ENCODE measurements at regions not wholly inside any gene's neighbourhood (a gene's known extent, or its start where the extent isn't known, plus 50 kb on each side); places are given as distances from the start of the nearest gene placed in this dataset.

DNA sequence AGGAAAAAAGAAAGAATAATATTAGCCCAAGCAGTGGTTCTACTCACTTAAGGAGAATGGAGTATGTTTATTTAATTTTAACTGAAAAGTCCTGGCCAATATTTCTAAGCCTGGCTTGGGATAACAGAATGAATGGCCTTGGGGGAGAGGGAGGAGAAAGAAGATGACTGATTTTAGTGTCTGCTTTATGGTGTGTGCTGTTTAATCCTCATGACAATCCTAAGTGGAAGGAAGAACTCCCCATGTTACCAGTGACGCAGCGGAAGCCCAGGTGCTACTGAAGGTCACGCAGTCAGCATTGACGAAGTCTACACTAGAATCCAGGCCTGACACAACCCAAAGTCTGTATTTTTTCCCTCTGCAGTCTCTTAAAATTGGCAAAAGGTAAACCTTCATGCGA, 50.5 kb downstream of the PALM2AKAP2 start:
- DNase-seq (ENCODE audit: low spot score): no peak

DNA sequence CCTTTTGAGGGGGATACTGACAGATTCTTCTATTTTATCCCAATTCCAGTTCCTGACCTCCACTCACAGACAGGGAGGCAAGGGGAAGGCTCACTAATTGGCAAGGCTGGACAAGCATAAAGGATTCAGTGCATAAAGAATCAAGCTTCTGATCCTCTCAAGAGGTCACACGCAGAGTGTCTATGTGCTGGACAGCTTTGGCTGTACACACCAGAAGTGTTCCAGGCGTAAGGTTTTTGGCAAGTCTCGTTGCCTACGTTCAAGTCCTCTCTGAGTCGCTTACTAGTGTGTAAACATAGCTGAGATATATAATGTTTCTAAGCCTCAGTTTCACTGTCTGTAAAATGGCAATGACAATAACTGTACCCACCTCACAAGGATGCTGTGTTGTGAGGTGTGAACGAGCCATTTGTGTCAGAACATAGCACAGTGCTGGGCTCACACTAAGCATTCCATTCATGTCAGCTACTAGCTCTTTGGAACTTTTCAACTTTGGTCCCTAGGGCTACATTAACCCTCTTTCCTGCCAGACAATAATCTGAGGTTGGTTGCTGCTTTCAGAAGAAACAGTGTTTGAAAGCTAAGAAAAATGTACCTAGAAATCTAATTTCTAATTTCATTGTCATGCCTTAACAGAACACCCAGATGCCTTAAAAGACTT, 52.1 kb downstream of the PALM2AKAP2 start:
- DNase-seq (ENCODE audit: low spot score): no peak

DNA sequence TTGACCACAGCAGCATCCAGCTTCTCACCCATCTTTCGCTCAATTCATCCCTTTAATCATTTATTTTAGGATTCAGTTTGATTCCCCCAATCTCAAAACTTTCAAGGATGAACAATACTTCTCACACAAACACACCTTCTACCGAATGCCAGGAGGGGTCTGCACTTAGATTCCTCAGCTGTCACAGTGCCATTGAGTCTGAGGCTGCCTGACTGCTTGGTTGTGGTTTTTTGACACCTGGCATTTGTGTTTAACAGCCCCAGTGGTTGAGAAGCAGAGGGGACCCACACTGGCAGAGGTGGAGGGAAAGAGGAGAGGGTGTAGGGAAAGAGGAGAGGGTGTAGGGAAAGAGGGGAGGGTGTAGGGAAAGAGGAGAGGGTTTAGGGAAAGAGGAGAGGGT, 54.9 kb downstream of the PALM2AKAP2 start:
- no peak for DNase-seq (ENCODE audit: low spot score)

DNA sequence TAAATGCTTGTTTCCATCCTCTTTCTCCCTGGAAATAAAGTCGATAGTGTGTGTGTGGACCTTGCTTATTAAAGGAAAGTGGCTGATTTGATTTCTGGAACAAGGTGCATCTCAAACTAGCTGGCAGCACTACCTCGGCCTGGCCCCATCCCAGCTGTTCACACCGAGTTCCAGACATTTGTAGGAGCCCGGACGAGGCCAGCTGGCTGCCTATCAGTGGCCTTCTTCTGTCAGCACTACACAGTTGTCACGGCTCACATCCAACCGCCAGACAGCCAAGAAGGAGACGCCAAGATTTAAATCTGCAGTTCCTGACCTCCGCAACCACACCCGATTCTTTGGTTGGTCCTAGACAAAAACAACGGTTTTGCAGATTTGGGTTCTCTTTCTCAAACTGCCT, 63.6 kb downstream of the PALM2AKAP2 start:
- DNase-seq (ENCODE audit: low spot score): peak; percentile 85

DNA sequence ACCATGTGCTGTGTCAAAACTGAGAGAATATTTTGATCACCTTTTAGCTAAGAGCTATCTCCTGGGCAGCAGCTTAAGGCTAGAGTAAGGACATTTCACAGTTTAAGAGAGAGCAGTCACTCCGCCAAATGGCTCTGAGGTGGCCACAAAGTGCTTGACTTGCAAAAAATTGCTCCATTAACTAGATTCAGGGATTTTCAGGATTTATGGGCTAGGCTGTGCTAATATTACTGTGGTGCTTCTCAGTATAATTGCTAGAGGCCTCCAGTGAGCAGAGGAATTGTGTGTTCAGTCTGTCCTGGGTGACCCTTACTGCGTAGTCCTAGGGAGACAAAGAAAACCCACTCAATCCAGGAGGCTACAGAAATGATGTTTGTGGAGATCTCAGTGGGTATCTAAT, 65.2 kb downstream of the PALM2AKAP2 start:
- DNase-seq (ENCODE audit: low spot score): no peak

DNA sequence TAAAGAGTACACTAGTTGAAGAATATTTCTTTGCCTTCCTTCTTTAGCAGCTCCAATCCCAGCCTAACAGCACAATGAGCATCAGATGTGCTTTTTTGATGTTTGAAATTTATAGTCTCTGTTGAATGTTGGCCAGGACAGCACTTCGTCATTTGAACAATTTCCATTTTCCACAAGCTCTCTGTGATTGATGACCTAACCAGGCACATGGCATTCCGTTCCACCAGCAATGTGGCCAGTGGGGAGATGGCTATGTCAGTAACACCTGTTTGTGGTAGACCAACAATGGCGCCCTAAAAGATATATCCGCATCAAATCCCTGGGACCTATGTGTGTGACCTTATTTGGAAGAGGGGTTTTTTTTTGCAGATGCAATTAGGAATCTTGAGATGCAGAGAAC, 66.8 kb downstream of the PALM2AKAP2 start:
- DNase-seq (ENCODE audit: low spot score): no peak

DNA sequence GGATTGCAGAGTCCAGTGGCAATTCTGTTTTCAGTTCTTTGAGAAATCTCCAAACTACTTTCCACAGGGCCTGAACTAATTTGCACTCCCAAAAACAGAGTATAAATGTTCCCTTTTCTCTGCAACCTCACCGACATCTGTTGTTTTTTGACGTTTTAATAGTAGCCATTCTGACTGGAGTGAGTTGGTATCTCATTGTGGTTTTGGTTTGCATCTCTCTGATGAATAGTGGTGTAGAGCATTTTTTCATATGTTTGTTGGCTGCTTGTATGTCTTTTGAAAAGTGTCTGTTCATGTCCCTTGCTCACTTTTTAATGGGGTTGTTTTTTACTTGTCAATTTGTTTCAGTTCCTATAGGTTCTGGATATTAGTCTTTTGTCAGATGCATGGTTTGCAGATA, 72.6 kb downstream of the PALM2AKAP2 start:
- DNase-seq (ENCODE audit: low spot score): no peak

DNA sequence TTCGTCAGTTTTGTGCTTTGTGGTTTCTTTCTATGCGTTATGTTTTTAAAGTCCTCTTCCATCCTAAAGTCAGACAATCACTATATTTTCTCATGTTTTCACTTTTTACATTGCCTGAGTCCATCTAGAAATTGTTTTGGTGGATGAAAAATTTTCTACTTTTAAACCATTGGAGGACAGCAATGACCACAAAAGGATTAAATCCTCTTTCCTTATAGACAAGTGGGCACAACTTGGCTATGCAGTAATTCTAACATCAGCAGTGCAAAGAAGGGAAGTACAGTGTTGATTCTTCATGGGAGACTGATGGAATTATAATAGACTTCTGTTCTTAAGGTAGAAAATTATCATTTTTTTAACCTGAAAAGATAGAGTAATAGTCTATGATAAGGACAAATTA, 75.5 kb downstream of the PALM2AKAP2 start:
- DNase-seq (ENCODE audit: low spot score): no peak

DNA sequence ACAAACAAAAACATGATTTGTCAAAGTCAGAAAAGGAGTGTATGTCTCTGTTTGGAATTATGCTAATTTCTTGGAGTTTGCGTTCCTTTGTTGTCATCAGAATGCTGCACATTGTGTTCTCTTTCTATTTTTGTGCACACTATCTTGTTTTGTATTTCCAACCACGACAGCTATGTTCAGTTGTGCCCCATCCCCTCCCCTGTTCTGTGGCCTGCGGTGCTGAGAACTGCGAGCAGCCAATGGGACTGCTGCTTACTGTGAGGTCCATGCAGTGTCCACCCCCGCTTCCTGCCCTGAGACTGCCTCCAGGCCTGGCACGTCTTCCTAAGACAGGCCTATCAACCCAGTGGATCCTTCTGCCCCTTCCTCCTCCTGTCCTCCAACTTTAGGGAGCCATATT, 76.8 kb downstream of the PALM2AKAP2 start:
- DNase-seq (ENCODE audit: low spot score): no peak

DNA sequence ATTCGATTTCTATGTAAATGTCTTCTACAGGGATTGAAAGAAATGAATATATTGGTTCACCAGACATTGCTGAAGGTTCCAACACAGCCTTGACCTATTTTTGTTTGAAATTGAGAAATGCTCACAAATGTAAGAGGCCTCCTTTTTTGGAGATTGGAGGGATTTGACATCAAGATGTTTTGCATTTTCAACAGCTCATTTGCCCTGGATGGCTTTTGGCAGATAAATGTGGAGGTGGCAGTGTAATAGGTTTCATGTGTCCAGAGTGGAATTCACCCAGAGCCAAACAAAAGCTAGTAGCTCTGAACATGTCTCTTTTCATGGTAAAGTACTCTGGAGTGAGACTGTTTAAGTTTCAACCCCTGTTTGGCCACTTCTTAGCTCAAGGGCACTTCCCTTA, 77.3 kb downstream of the PALM2AKAP2 start:
- no peak for DNase-seq (ENCODE audit: low spot score)

DNA sequence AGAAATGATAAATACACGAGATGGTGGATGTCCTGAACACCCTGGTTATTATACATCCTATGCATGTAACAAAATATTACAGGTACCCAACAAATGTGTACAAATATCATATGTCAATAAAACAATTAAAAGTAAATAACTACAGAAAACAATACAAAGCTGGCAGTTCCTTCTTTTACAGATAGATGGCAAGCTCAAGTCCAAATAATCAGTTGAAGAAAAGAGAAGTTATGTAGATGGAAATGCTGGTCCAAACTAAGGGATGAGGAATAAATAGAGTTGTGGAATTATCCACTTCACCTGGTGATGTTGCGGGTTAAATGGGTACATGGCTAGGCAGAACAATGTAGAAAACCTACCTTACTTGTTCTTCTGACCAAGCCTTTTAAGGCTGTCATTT, 79.4 kb downstream of the PALM2AKAP2 start:
- no peak for DNase-seq (ENCODE audit: low spot score)

DNA sequence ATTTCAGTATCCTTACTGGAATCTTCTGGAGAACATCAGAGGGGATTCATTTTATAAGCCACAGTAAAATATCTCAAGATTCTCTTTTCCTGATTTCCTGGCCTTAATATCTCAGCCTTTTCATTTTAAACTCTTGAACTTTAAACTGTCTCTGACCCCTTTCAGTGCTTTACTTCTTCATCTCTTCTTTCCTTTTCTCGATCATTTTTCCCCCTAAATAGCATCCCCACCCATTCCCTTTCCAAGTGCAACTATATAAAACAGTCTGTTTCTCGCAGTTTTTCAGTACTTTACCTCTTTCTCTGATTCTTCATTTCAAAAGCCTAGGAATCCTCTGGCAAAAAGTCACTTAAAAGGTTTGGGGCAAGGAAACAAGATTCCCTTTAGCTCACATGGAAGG, 80.5 kb downstream of the PALM2AKAP2 start:
- no peak for DNase-seq (ENCODE audit: low spot score)

DNA sequence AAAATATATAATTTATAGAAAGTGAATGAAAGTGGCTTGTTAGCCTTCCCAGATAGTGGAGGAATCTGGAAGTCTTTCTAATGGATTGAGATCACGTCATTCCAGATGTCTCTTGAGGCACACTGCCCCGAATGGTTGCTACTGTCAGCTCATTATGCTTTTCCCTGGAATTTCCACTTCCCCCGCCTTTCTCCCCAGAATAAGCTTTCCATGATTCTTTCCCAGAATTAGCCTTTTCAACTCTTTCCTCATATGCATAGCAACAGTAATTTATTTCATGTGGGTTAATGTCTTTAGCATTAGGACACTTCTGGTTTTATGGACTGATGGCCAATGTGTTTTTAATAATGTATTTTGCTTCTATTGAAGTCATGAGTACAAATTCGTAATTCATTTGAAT, 81.5 kb downstream of the PALM2AKAP2 start:
- DNase-seq (ENCODE audit: low spot score): no peak

DNA sequence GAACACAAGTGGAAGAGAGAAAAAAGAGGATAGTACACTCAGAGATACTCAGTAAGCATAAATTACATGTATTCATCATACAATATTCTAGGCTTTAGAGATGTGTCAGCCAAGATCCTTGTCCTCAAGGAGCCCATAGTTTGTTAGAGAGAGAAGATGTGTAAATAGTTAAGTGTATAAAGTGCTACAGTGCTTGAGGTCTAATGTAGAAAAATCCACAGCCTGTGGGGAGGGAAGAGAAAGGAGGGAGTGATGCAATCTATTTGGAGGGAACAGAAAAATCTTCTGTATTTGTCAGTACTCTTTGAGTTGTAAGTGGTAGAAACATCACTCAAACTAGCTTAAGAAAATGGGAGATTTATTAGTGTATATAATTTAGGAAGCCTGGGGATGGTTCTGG, 81.9 kb downstream of the PALM2AKAP2 start:
- no peak for DNase-seq (ENCODE audit: low spot score)

DNA sequence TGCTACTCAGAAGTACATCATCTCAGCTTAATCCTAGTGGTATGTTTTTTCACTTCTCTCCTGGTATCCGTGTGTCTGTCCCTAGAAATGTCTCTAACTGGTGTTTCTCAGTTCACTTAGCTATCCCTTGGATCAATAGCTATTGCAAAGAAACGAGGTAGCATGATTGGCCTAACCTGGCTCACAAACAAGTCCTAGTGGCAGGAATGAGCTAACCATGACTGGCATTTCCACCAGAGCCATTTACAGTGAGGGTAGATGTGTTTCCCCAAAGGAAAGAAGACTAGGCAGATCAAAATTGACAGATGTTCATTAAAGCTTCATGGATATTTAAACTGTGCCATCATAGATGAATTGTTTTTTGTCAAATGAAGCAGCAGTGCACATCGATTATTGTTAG, 82.5 kb downstream of the PALM2AKAP2 start:
- DNase-seq (ENCODE audit: low spot score): no peak

DNA sequence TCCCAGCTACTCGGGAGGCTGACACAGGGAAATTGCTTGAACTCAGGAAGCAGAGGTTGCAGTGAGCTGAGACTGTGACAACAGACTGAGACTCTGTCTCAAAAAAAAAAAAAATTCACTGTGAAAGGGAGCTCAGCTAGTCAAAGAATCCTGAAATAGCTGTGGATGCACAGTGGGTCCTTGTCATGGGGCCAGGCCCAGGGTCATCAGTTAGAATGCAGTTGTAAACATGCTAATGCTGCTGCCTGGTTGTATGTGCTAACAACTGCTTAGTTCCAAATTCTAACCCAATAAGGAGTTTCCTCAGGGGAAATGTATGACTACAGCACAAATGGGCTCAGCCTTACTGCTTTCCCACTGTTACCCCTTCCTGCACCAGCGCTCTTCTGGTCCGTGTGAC, 84.0 kb downstream of the PALM2AKAP2 start:
- DNase-seq (ENCODE audit: low spot score): no peak

DNA sequence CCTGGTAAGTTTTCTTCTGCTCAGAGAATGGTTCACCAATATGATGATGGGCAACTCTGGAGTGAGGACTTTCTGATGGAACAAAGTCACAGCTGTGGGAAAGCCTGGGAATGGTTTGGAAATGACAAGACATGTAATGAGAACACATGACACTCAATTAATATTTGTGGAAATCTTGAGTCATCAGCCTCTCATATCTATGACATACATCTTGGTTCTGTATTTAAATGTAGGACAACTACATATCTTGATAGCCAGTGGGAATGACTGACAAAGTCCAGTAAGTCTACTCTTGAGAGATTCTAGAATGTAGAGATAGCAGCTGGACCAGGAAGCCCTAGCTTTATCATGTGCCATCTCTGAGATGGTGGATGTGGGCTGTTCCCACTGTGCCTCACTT, 85.5 kb downstream of the PALM2AKAP2 start:
- no peak for DNase-seq (ENCODE audit: low spot score)

DNA sequence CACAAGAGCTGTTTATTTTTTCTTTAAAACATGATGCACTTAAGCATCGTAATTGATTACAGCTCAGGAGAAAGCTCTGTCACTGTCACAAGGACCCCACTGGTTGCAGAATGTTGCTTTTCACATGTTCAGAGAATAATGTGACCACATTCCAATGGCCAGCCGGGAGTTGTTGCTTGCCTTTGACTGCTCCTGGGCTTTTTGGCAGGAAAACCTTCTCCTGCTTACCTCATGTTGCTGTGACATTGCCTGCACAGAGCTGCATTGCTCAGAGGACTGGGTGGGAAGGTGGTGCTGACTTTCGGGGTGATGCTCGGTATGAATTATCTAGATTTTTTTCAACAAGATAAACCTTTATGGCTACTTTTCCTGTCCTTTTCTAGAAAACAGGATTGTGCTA, 88.2 kb downstream of the PALM2AKAP2 start:
- DNase-seq (ENCODE audit: low spot score): no peak

DNA sequence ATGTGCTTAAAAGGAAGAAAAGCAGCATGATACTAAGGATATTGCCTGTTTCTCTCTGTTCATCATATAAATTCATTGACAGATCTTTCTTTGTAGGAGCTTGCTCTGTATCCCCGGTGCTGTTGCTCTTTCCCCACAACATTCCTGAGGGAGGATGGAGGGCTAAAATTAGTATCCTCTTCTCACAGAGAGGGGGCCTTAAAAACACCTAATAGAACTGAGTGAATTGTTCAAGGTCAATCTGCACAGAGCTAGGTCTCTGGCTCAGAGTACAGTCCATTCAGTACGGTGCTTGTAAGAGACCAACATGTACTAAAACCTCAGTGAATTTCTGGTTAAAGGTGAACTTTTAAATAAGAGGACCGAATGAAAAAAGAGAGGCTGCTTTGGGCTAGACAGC, 88.7 kb downstream of the PALM2AKAP2 start:
- DNase-seq (ENCODE audit: low spot score): no peak

DNA sequence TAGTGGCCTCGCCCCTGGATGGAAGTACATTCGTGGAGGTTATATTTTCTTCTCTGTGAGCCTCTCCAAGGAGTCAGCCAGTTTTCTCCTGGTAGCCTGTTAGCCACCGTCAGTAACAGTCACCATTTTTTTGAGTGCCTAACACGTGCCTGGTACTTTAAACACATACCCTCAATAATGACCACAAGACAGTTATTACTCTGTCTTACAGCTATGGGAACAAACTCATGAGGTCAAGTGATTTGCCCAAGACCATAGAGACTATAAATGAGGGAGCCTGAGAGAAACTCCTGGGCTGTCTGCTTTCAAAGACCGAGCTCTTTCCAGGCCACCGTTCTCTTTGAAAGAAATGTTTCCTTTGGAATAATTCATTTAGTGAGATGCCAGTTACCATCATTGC, 90.4 kb downstream of the PALM2AKAP2 start:
- DNase-seq (ENCODE audit: low spot score): no peak

DNA sequence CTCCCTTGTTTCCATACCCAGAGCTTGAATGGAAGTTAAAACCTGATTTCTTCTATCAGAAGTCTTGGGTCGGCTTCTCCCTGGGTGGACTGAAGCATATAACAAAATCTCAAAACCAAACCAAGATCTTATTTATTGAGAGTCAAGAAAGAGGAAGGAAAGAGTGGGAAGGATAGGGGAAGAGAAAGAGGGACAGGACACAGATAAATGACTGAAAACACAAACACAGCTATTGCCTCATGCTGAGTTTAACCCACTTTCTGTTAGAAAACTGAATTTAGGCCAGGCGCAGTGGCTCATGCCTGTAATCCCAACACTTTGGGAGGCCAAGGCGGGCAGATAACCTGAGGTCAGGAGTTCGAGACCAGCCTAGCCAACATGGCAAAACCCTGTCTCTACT, 92.9 kb downstream of the PALM2AKAP2 start:
- no peak for DNase-seq (ENCODE audit: low spot score)

DNA sequence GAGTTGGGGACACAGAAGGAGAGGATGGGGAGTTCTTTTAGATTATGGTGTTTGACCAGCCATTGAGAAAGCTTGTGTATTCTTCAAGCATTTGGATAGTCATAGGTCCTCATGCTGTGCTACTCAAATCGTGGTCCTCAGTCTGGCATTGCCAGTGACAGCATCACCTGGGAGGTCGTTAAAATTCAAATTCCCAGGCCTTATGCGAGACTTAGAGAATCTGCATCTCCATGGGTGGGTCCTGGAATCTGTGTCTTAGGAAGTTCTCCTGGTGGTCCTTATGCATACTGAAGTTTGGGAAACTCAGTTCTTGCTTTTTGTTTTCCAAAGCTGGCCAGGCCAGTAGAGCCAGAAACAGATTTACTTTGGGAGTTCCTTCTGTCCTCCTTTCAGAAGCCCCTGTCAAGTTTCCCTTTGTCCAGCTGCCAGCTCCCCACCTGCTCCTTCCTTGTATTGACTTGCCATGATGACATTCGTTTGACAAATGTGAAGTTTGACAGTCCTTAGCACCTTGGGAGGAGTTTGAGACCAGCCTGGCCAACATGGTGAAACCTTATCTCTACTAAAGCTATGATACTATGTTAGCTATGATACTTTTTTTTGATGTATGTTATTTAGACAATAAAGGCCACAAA, 95.6 kb downstream of the PALM2AKAP2 start:
- DNase-seq (ENCODE audit: low spot score): no peak

DNA sequence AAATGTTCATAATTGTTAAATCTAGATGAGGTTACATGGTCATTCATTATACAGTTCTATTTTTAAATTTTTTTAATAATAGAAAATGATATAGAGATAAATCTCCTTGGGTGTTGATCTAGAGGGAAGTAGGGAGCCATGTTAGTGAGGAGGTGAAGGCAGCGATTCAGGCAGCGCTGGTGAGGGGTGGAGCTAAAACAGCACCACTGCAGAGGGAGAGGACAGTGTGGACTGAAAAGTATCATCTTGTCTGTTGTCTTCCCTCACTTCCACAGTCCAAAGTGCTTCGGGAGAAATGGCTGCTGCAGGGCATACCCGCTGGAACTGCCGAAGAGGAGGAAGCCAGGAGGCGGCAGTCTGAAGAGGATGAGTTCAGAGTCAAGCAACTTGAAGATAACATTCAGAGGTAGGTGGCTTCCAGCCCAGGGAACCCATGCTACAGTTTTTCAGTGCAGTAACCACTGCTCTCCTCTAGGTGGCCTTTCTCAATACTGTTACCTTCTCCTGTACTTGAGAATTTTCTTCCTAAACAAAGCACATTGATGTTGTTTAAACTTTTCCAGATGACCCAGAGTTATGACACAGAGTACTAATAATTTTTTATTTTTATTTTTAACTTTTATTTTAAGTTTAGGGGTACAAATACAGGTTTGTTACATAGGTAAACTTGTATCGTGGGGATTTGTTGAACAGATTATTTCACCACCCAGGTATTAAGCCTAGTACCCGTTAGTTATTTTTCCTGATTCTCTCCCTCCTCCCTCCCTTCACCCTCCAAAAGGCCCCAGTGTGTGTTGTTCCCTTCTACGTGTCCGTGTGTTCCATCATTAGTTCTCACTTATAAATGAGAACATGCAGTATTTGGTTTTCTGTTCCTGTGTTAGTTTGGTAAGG, 100.5 kb downstream of the PALM2AKAP2 start:
- DNase-seq (ENCODE audit: low spot score): no peak

All from left forelimb (tissue), 1 donor.